Transverse colon (tissue), 4 donors: ENCODE measurements at regions not wholly inside any gene's neighbourhood (a gene's known extent, or its start where the extent isn't known, plus 50 kb on each side); places are given as distances from the start of the nearest gene placed in this dataset.

ENCODE experiments used
- EP300 ChIP-seq: sonication (generic); formaldehyde crosslinking; IDR thresholded peaks from one replicate; pipeline ENCODE4 v1.6.1; 2017; ENCODE audit warnings: antibody characterized with exemption, low read depth
- POLR2A ChIP-seq: fragments of 450-650 bp; IDR thresholded peaks from one replicate; pipeline ENCODE4 v1.6.1; 2016; ENCODE audit warnings: antibody characterized with exemption, mild to moderate bottlenecking, moderate library complexity
- POLR2AphosphoS5 ChIP-seq, 3 donors: sonication (generic); formaldehyde crosslinking; IDR thresholded peaks; one replicate each; pipeline ENCODE4 v1.6.1; 2016; ENCODE audit warnings: antibody characterized with exemption in 3 of 3
- TF ChIP-seq, protein P1 (sequence below), 5 experiments: fragments of 200-600 bp in 3 of 5; fragments of 450-650 bp in 2 of 5; sonication (generic) in 3 of 5; IDR thresholded peaks; 1 replicate in 2 of 5; 2 replicates in 3 of 5; pipeline ENCODE4 v1.5.1; 2016 to 2017; ENCODE audit warnings: antibody characterized with exemption in 5 of 5, inconsistent platforms in 3 of 5, mild to moderate bottlenecking in 2 of 5, moderate library complexity in 1 of 5

GRCh38 chr3:25040748-25041147 lies 387.3 kb upstream of the RARB start:
- TF ChIP-seq, protein P1, sequence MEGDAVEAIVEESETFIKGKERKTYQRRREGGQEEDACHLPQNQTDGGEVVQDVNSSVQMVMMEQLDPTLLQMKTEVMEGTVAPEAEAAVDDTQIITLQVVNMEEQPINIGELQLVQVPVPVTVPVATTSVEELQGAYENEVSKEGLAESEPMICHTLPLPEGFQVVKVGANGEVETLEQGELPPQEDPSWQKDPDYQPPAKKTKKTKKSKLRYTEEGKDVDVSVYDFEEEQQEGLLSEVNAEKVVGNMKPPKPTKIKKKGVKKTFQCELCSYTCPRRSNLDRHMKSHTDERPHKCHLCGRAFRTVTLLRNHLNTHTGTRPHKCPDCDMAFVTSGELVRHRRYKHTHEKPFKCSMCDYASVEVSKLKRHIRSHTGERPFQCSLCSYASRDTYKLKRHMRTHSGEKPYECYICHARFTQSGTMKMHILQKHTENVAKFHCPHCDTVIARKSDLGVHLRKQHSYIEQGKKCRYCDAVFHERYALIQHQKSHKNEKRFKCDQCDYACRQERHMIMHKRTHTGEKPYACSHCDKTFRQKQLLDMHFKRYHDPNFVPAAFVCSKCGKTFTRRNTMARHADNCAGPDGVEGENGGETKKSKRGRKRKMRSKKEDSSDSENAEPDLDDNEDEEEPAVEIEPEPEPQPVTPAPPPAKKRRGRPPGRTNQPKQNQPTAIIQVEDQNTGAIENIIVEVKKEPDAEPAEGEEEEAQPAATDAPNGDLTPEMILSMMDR (IDR thresholded peaks at IDR 0.05): no peak
- TF ChIP-seq POLR2A (no peak), EP300 (no peak), POLR2AphosphoS5 (IDR thresholded peaks at IDR 0.05) (no peak)
